Caco-2 (cell line): ENCODE measurements at regions not wholly inside any gene's neighbourhood (a gene's known extent, or its start where the extent isn't known, plus 50 kb on each side); places are given as distances from the start of the nearest gene placed in this dataset.

ENCODE experiments used
- BruUV-seq: library from RNA; stranded (reverse); fragments of 400-500 nt; replicated peaks from 2 replicates; lab custom pipeline; 2021; lab: Mats Ljungman, UMichigan
- CTCF ChIA-PET: fragments of 300-600 bp; sonication (Branson Sonifier 250); formaldehyde crosslinking; loops from one replicate; lab custom pipeline; 2022; ENCODE audit warnings: antibody characterized with exemption; lab: Charles Lee
- POLR2A ChIA-PET: fragments of 300-600 bp; sonication (Branson Sonifier 250); formaldehyde crosslinking; loops from one replicate; lab custom pipeline; 2022; ENCODE audit warnings: antibody characterized with exemption; lab: Charles Lee
- DNase-seq, 2 experiments: peaks; one replicate each; pipeline versions ENCODE4 v3.0.0 to v3.0.0-alpha.2; 2020 to 2022
- H3K27me3 ChIP-seq: replicated peaks from 2 replicates; pipeline ENCODE4 v1.6.0; 2011; ENCODE audit warnings: low read length; ENCODE audit not compliant: control insufficient read depth, insufficient read depth
- H3K36me3 ChIP-seq: 2 replicates; pipeline ENCODE4 v1.5.1; 2011; ENCODE audit warnings: low read length; ENCODE audit not compliant: control insufficient read depth, insufficient read depth
- H3K4me1 ChIP-seq: fragments of 250-450 bp; sonication (Bioruptor Pico); 2 replicates; pipeline ENCODE4 v1.5.1; 2020; ENCODE audit warnings: mild to moderate bottlenecking
- H3K4me3 ChIP-seq: 2 replicates; pipeline ENCODE4 v1.5.1; 2011; ENCODE audit warnings: low read depth, mild to moderate bottlenecking, control low read depth, low read length
- H3K9me3 ChIP-seq: fragments of 250-450 bp; sonication (Bioruptor Pico); 2 replicates; pipeline ENCODE4 v1.5.1; 2020; ENCODE audit warnings: mild to moderate bottlenecking, moderate library complexity
- H3K27ac Mint-ChIP-seq: one replicate; pipeline ENCODE4 v1.8.0; 2022; ENCODE audit warnings: mixed read lengths; ENCODE audit not compliant: unreplicated experiment
- H3K27me3 Mint-ChIP-seq: one replicate; pipeline ENCODE4 v1.8.0; 2022; ENCODE audit warnings: mixed read lengths; ENCODE audit not compliant: insufficient read depth, unreplicated experiment
- H3K36me3 Mint-ChIP-seq: one replicate; pipeline ENCODE4 v1.8.0; 2022; ENCODE audit warnings: mild to moderate bottlenecking, mixed read lengths; ENCODE audit not compliant: insufficient read depth, unreplicated experiment
- H3K4me1 Mint-ChIP-seq: one replicate; pipeline ENCODE4 v1.8.0; 2022; ENCODE audit warnings: low read depth, mixed read lengths; ENCODE audit not compliant: unreplicated experiment
- H3K4me3 Mint-ChIP-seq: one replicate; pipeline ENCODE4 v1.8.0; 2022; ENCODE audit warnings: mild to moderate bottlenecking, moderate library complexity, mixed read lengths; ENCODE audit not compliant: unreplicated experiment
- H3K9me3 Mint-ChIP-seq: one replicate; pipeline ENCODE4 v1.8.0; 2022; ENCODE audit warnings: mixed read lengths; ENCODE audit not compliant: unreplicated experiment
- intact Hi-C: fragments of 100-400 bp; cut with micrococcal nuclease; formaldehyde crosslinking; loops from one replicate; pipeline ENCODE4 v1.10.0; 2022; ENCODE audit not compliant: unreplicated experiment
- TF ChIP-seq, protein P1 (sequence below), 2 experiments: fragments of 200-600 bp in 1 of 2; IDR thresholded peaks; 1 replicate in 1 of 2; 2 replicates in 1 of 2; pipeline versions ENCODE4 v1.5.1 to v1.8.0; 2011 to 2022; ENCODE audit warnings: antibody characterized with exemption in 1 of 2, control low read depth in 1 of 2, inconsistent platforms in 1 of 2, low read depth in 1 of 2, low read length in 1 of 2, mild to moderate bottlenecking in 1 of 2, moderate library complexity in 1 of 2; ENCODE audit not compliant: insufficient read depth in 1 of 2, severe bottlenecking in 1 of 2, unreplicated experiment in 1 of 2

GRCh38 chr6:56852260-56853010 is 102.5 kb upstream of the BEND6 start:
- Histone ChIP-seq H3K4me3 (no peak overlapping the region), H3K9me3 (no peaks in the 10 kb centered on the region), H3K4me1 (peaks cover 6% of the 10 kb centered on the region; the same call in 1 of the 2 replicates), H3K27me3 (no peaks in the 10 kb centered on the region), H3K36me3 (no peaks in the 10 kb centered on the region)
- Mint-ChIP-seq H3K4me1 (peaks cover 10% of the 10 kb centered on the region), H3K4me3 (no peak overlapping the region), H3K27ac (no peak overlapping the region), H3K27me3 (no peaks in the 10 kb centered on the region), H3K9me3 (no peaks in the 10 kb centered on the region), H3K36me3 (no peaks in the 10 kb centered on the region)
- CTCF ChIA-PET: interaction anchor here (1.0 to 1.8 kb wide), 7 partner anchors 31 to 215 kb away, joined by 4 to 14 read pairs (median 5); no protein-coding TSS in a partner anchor
- intact Hi-C loops: loop anchor here (10.0 kb wide), 1 partner anchor 498 kb away; no protein-coding TSS in a partner anchor
- POLR2A ChIA-PET: no interaction called here
- DNase-seq: no peak
- no TSS peak for BruUV-seq
- TF ChIP-seq, protein P1, sequence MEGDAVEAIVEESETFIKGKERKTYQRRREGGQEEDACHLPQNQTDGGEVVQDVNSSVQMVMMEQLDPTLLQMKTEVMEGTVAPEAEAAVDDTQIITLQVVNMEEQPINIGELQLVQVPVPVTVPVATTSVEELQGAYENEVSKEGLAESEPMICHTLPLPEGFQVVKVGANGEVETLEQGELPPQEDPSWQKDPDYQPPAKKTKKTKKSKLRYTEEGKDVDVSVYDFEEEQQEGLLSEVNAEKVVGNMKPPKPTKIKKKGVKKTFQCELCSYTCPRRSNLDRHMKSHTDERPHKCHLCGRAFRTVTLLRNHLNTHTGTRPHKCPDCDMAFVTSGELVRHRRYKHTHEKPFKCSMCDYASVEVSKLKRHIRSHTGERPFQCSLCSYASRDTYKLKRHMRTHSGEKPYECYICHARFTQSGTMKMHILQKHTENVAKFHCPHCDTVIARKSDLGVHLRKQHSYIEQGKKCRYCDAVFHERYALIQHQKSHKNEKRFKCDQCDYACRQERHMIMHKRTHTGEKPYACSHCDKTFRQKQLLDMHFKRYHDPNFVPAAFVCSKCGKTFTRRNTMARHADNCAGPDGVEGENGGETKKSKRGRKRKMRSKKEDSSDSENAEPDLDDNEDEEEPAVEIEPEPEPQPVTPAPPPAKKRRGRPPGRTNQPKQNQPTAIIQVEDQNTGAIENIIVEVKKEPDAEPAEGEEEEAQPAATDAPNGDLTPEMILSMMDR (IDR thresholded peaks at IDR 0.05; ENCODE audit: insufficient read depth in 1 of 2, low read depth in 1 of 2, low read length in 1 of 2, severe bottlenecking in 1 of 2, unreplicated experiment in 1 of 2): no peak

DNA sequence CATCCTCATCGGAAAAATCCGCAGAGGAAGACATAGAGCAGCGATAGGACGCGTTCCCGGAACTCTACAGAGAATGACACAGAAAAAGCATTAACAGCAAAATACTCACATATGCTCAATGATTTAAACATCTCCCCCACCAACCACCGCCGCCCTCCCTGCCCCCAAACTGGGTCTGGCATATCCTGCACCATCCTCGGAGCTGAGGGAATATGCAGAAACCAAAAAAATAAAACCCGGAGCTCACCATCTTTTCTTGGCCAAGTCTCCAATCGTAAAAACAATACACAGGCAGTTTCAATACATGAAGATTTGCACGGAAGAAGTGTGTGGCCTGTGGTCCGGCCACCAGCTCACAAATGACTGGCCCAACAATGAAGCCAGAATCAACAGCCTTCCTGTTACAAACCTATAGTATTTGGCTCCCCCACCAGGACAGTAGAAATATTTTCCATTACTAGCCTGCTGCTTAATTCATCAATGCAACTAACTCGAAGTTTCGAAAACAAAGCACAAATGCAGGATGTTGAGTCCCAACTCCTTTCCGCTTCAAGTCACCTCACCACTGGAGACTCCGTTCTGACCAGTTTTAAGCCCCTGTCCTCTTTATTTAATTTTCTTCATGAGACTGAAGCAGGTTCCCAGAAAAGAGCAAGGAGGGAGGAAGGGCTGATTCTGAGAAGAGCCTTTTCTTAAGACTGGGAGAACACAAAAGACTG is 103.2 kb upstream of the BEND6 start:
- POLR2A ChIA-PET: no interaction called here
- Mint-ChIP-seq H3K36me3 (no peaks in the 10 kb centered on the region), H3K4me3 (no peak overlapping the region), H3K27ac (no peak overlapping the region), H3K9me3 (no peaks in the 10 kb centered on the region), H3K4me1 (peaks cover 10% of the 10 kb centered on the region), H3K27me3 (no peaks in the 10 kb centered on the region)
- H3K36me3 ChIP-seq: no peaks in the 10 kb centered on the region
- H3K9me3 ChIP-seq: no peaks in the 10 kb centered on the region
- DNase-seq: peak in 1 of 2 experiments; percentile 56
- H3K27me3 ChIP-seq: no peaks in the 10 kb centered on the region
- no peak overlapping the region for H3K4me3 ChIP-seq
- no TSS peak for BruUV-seq
- CTCF ChIA-PET: interaction anchor here (0.6 to 1.8 kb wide), 17 partner anchors 10 to 309 kb away, joined by 3 to 14 read pairs (median 4); no protein-coding TSS in a partner anchor
- TF ChIP-seq, protein P1 (IDR thresholded peaks at IDR 0.05; ENCODE audit: insufficient read depth in 1 of 2, low read depth in 1 of 2, low read length in 1 of 2, severe bottlenecking in 1 of 2, unreplicated experiment in 1 of 2): peak; percentile 39 to 47
- peaks cover 6% of the 10 kb centered on the region; the same call in 1 of the 2 replicates for H3K4me1 ChIP-seq
- intact Hi-C loops: loop anchor here (1.0 to 10.0 kb wide), 3 partner anchors 142 to 497 kb away; no protein-coding TSS in a partner anchor

DNA sequence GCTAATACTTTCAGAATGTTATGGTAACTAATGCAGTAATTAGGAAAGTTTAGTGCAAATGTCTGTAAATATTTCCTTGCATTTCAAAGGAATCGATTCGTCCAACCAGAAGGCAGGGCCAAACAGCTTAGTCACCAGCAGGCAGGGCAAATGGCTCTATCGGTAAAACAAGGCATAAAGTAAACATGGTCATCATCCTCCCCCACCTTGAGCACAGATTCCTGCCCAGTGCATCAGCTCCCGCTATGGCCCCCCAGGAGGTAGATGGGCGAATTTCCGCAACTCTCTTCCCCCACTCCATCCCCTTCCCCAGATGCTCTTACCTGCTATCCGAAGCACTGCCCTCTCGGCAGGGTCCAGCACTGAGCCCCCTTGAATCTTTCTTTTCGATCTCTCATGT is 103.8 kb upstream of the BEND6 start:
- H3K4me1 Mint-ChIP-seq: peaks cover 10% of the 10 kb centered on the region
- no peak for DNase-seq

More for the DNA sequence above, 103.8 kb upstream of the BEND6 start:
- ChIA-PET CTCF (interaction anchor here (0.6 to 1.8 kb wide), 17 partner anchors 11 to 309 kb away, joined by 3 to 14 read pairs (median 4); no protein-coding TSS in a partner anchor), POLR2A (no interaction called here)
- no peak overlapping the region for H3K27ac Mint-ChIP-seq
- H3K36me3 Mint-ChIP-seq: no peaks in the 10 kb centered on the region
- intact Hi-C loops: loop anchor here (1.0 to 10.0 kb wide), 3 partner anchors 142 to 496 kb away; no protein-coding TSS in a partner anchor
- Histone ChIP-seq H3K36me3 (no peaks in the 10 kb centered on the region), H3K9me3 (no peaks in the 10 kb centered on the region), H3K27me3 (no peaks in the 10 kb centered on the region), H3K4me3 (no peak overlapping the region), H3K4me1 (peaks cover 12% of the 10 kb centered on the region)
- no peak overlapping the region for H3K4me3 Mint-ChIP-seq
- no TSS peak for BruUV-seq
- no peaks in the 10 kb centered on the region for H3K27me3 Mint-ChIP-seq
- TF ChIP-seq, protein P1 (IDR thresholded peaks at IDR 0.05; ENCODE audit: insufficient read depth in 1 of 2, low read depth in 1 of 2, low read length in 1 of 2, severe bottlenecking in 1 of 2, unreplicated experiment in 1 of 2): no peak
- H3K9me3 Mint-ChIP-seq: no peaks in the 10 kb centered on the region
